Lower lobe of right lung (tissue), 2 donors: ENCODE measurements at regions not wholly inside any gene's neighbourhood (a gene's known extent, or its start where the extent isn't known, plus 50 kb on each side); places are given as distances from the start of the nearest gene placed in this dataset.
"Not testable (repeated sequence)": the region's sequence is repeated elsewhere in the genome, so short reads cannot be mapped to it uniquely, and the experiment has no call there.

Experiments
- ATAC-seq, 2 donors: fragments of 200-7000 bp; cut with Tn5 transposase; one replicate each; pipeline ENCODE4 v1.9.1; 2020 to 2022; ENCODE audit warnings: mild to moderate bottlenecking in 2 of 2, moderate library complexity in 2 of 2
- DNase-seq: peaks from one replicate; pipeline ENCODE4 v3.0.0-alpha.2; 2020
- H3K27ac ChIP-seq: fragments of 200-600 bp; one replicate; pipeline ENCODE4 v1.8.0; 2022
- H3K27me3 ChIP-seq: fragments of 200-600 bp; one replicate; pipeline ENCODE4 v1.8.0; 2022; ENCODE audit warnings: low read depth
- H3K36me3 ChIP-seq: fragments of 200-600 bp; one replicate; pipeline ENCODE4 v1.8.0; 2022; ENCODE audit warnings: mild to moderate bottlenecking
- H3K4me1 ChIP-seq: fragments of 200-600 bp; one replicate; pipeline ENCODE4 v1.8.0; 2022
- H3K4me3 ChIP-seq: fragments of 200-600 bp; one replicate; pipeline ENCODE4 v1.8.0; 2022; ENCODE audit warnings: mild to moderate bottlenecking
- H3K9me3 ChIP-seq: fragments of 200-600 bp; one replicate; pipeline ENCODE4 v1.8.0; 2022
- CTCF ChIP-seq: fragments of 200-600 bp; IDR thresholded peaks from one replicate; pipeline ENCODE4 v1.8.0; 2022; ENCODE audit warnings: antibody characterized with exemption, mild to moderate bottlenecking
- intact Hi-C: fragments of 100-400 bp; cut with DNase I; formaldehyde crosslinking; loops from one replicate; pipeline ENCODE4 v1.11.0; 2022
- donor health status: DM: no; HTN: yes; CAD: no; lungs with severe emphysema.

GRCh38 chr13:42380420-42381164 lies 108.6 kb downstream of the AKAP11 start:
- Histone ChIP-seq H3K36me3 (no peaks in the 10 kb centered on the region), H3K4me3 (no peak overlapping the region), H3K9me3 (no peaks in the 10 kb centered on the region), H3K27ac (no peak overlapping the region), H3K4me1 (no peaks in the 10 kb centered on the region), H3K27me3 (no peaks in the 10 kb centered on the region)
- intact Hi-C loops = no loop called here
- ATAC-seq (no peak), DNase-seq (no peak)
- TF ChIP-seq CTCF = no peak

- DNase-seq (no peak), ATAC-seq (no peak)
- intact Hi-C loops = no loop called here
- no peaks in the 10 kb centered on the region for H3K27me3 ChIP-seq
- H3K4me1 ChIP-seq = no peaks in the 10 kb centered on the region
- no peak for TF ChIP-seq CTCF
- H3K9me3 ChIP-seq = no peaks in the 10 kb centered on the region
- no peaks in the 10 kb centered on the region for H3K36me3 ChIP-seq
- H3K4me3 ChIP-seq = no peak overlapping the region
- H3K27ac ChIP-seq = no peak overlapping the region
Measured at GRCh38 chr13:42381165-42381425, 109.1 kb downstream of the AKAP11 start.

GRCh38 chr13:42381426-42381825 lies 109.5 kb downstream of the AKAP11 start:
- H3K9me3 ChIP-seq, ATAC-seq, intact Hi-C loops, H3K27me3 ChIP-seq, H3K4me3 ChIP-seq, H3K36me3 ChIP-seq, H3K27ac ChIP-seq, DNase-seq, H3K4me1 ChIP-seq: not testable (repeated sequence)

GRCh38 chr13:42383025-42383424 lies 111.1 kb downstream of the AKAP11 start:
- DNase-seq (no peak), ATAC-seq (no peak)
- Histone ChIP-seq H3K4me1 (no peaks in the 10 kb centered on the region), H3K27me3 (no peaks in the 10 kb centered on the region), H3K9me3 (no peaks in the 10 kb centered on the region), H3K4me3 (no peak overlapping the region), H3K27ac (no peak overlapping the region), H3K36me3 (no peaks in the 10 kb centered on the region)
- intact Hi-C loops = no loop called here
- TF ChIP-seq CTCF = no peak

GRCh38 chr13:42384265-42384664 lies 112.3 kb downstream of the AKAP11 start:
- intact Hi-C loops = no loop called here
- H3K4me3 ChIP-seq = no peak overlapping the region
- ATAC-seq (no peak), DNase-seq (no peak)
- no peaks in the 10 kb centered on the region for H3K36me3 ChIP-seq
- TF ChIP-seq CTCF = no peak
- no peak overlapping the region for H3K27ac ChIP-seq
- no peaks in the 10 kb centered on the region for H3K9me3 ChIP-seq
- H3K4me1 ChIP-seq = no peaks in the 10 kb centered on the region
- H3K27me3 ChIP-seq = no peaks in the 10 kb centered on the region

GRCh38 chr13:42388326-42388725 lies 116.4 kb downstream of the AKAP11 start:
- Histone ChIP-seq H3K27ac (no peak overlapping the region), H3K27me3 (no peaks in the 10 kb centered on the region), H3K4me3 (no peak overlapping the region), H3K4me1 (peaks cover under 1% of the 10 kb centered on the region), H3K9me3 (no peaks in the 10 kb centered on the region), H3K36me3 (no peaks in the 10 kb centered on the region)
- DNase-seq (no peak), ATAC-seq (no peak)
- TF ChIP-seq CTCF = no peak
- intact Hi-C loops = no loop called here
